NCI-H82 (cell line): ENCODE measurements at regions not wholly inside any gene's neighbourhood (a gene's known extent, or its start where the extent isn't known, plus 50 kb on each side); places are given as distances from the start of the nearest gene placed in this dataset.
A peak's percentile ranks its signal among the peaks of the same experiment; 100 is the strongest.

Experiments used
- DNase-seq: peaks from one replicate; lab custom pipeline; 2025; lab: John Stamatoyannopoulos, UW

- DNase-seq = peak; percentile 20
Observed at GRCh38 chr6:164455835-164456234, 853.6 kb downstream of the C6orf118 start.

- no peak for DNase-seq
Observed at GRCh38 chr6:164453835-164454234, 855.6 kb downstream of the C6orf118 start.

- no peak for DNase-seq
Observed at GRCh38 chr6:164442572-164442971, 866.8 kb downstream of the C6orf118 start.

- DNase-seq = no peak
Observed at GRCh38 chr6:164439331-164439730, 870.1 kb downstream of the C6orf118 start.

GRCh38 chr6:164436976-164437375 is 872.4 kb downstream of the C6orf118 start:
- no peak for DNase-seq

- DNase-seq = no peak
Observed at GRCh38 chr6:164427728-164428402, 881.5 kb downstream of the C6orf118 start.

GRCh38 chr6:164424489-164424888 is 884.9 kb downstream of the C6orf118 start:
- no peak for DNase-seq

GRCh38 chr6:164419099-164419498 is 890.3 kb downstream of the C6orf118 start:
- no peak for DNase-seq

GRCh38 chr6:164418262-164418588 is 891.2 kb downstream of the C6orf118 start:
- no peak for DNase-seq

- DNase-seq = no peak
Observed at GRCh38 chr6:164417537-164418261, 891.7 kb downstream of the C6orf118 start.

- no peak for DNase-seq
Observed at GRCh38 chr6:164415832-164416563, 893.4 kb downstream of the C6orf118 start.

- DNase-seq = no peak
Observed at GRCh38 chr6:164414695-164415094, 894.7 kb downstream of the C6orf118 start.

- no peak for DNase-seq
Observed at GRCh38 chr6:164412566-164412965, 896.8 kb downstream of the C6orf118 start.

GRCh38 chr6:164410017-164410416 is 899.4 kb downstream of the C6orf118 start:
- DNase-seq = no peak

GRCh38 chr6:164409309-164410009 is 899.9 kb downstream of the C6orf118 start:
- no peak for DNase-seq

- DNase-seq = no peak
Observed at GRCh38 chr6:164408868-164409267, 900.5 kb downstream of the C6orf118 start.

GRCh38 chr6:164404812-164405488 is 904.5 kb downstream of the C6orf118 start:
- no peak for DNase-seq

- no peak for DNase-seq
Observed at GRCh38 chr6:164401871-164402270, 907.5 kb downstream of the C6orf118 start.

- DNase-seq = no peak
Observed at GRCh38 chr6:164398647-164399046, 910.8 kb downstream of the C6orf118 start.

- no peak for DNase-seq
Observed at GRCh38 chr6:164396071-164397047, 913.0 kb downstream of the C6orf118 start.

- no peak for DNase-seq
Observed at GRCh38 chr6:164379795-164380194, 929.6 kb downstream of the C6orf118 start.
